ENCODE measurements at regions not wholly inside any gene's neighbourhood (a gene's known extent, or its start where the extent isn't known, plus 50 kb on each side); places are given as distances from the start of the nearest gene placed in this dataset.

DNA sequence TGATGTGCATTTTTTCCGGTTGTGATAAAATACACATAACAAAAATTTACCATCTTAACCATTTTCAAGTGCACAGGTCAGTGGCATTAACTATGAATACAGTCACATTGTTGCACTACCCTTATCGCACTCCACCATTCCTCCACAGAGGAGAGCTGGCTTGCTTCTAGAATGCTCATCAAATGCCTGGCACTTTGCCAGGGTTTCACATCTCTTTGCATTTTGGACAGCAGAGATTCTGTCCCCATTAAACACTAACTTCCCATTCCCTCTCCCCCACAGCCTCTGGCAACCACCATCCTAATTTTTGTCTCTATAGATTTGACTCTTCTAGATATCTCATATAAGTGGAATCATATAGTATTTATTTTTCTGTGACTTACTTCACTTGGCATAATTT, 165.0 kb downstream of the ASB1 start:
- H3K36me3 ChIP-seq (ENCODE audit: control insufficient read depth in 2 of 2, insufficient read depth in 1 of 2, low read length in 2 of 2), result no peaks in the 10 kb centered on the region
- no peak for TF ChIP-seq SP2 (tag by site-specific recombination; IDR thresholded peaks at IDR 0.05)
- no peak for TF ChIP-seq ZNF513 (tag by site-specific recombination; IDR thresholded peaks at IDR 0.05)
- TF ChIP-seq ZNF324 (tag by site-specific recombination; IDR thresholded peaks at IDR 0.05), result no peak
- TF ChIP-seq ZNF26 (tag by site-specific recombination; IDR thresholded peaks at IDR 0.05), result no peak
- TF ChIP-seq ZNF292 (tag by site-specific recombination; IDR thresholded peaks at IDR 0.05; ENCODE audit: borderline replicate concordance, low read depth), result no peak
- no peak for TF ChIP-seq SCRT1 (tag by site-specific recombination; IDR thresholded peaks at IDR 0.05; ENCODE audit: borderline replicate concordance)
- TF ChIP-seq, protein P1, sequence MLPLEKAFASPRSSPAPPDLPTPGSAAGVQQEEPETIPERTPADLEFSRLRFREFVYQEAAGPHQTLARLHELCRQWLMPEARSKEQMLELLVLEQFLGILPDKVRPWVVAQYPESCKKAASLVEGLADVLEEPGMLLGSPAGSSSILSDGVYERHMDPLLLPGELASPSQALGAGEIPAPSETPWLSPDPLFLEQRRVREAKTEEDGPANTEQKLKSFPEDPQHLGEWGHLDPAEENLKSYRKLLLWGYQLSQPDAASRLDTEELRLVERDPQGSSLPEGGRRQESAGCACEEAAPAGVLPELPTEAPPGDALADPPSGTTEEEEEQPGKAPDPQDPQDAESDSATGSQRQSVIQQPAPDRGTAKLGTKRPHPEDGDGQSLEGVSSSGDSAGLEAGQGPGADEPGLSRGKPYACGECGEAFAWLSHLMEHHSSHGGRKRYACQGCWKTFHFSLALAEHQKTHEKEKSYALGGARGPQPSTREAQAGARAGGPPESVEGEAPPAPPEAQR (tag by site-specific recombination; IDR thresholded peaks at IDR 0.05), result no peak
- TF ChIP-seq, protein P2, sequence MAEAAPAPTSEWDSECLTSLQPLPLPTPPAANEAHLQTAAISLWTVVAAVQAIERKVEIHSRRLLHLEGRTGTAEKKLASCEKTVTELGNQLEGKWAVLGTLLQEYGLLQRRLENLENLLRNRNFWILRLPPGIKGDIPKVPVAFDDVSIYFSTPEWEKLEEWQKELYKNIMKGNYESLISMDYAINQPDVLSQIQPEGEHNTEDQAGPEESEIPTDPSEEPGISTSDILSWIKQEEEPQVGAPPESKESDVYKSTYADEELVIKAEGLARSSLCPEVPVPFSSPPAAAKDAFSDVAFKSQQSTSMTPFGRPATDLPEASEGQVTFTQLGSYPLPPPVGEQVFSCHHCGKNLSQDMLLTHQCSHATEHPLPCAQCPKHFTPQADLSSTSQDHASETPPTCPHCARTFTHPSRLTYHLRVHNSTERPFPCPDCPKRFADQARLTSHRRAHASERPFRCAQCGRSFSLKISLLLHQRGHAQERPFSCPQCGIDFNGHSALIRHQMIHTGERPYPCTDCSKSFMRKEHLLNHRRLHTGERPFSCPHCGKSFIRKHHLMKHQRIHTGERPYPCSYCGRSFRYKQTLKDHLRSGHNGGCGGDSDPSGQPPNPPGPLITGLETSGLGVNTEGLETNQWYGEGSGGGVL (tag by site-specific recombination; IDR thresholded peaks at IDR 0.05), result no peak
- TF ChIP-seq ZNF692 (tag by site-specific recombination; IDR thresholded peaks at IDR 0.05), result no peak
- TF ChIP-seq, protein P3, sequence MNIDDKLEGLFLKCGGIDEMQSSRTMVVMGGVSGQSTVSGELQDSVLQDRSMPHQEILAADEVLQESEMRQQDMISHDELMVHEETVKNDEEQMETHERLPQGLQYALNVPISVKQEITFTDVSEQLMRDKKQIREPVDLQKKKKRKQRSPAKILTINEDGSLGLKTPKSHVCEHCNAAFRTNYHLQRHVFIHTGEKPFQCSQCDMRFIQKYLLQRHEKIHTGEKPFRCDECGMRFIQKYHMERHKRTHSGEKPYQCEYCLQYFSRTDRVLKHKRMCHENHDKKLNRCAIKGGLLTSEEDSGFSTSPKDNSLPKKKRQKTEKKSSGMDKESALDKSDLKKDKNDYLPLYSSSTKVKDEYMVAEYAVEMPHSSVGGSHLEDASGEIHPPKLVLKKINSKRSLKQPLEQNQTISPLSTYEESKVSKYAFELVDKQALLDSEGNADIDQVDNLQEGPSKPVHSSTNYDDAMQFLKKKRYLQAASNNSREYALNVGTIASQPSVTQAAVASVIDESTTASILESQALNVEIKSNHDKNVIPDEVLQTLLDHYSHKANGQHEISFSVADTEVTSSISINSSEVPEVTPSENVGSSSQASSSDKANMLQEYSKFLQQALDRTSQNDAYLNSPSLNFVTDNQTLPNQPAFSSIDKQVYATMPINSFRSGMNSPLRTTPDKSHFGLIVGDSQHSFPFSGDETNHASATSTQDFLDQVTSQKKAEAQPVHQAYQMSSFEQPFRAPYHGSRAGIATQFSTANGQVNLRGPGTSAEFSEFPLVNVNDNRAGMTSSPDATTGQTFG (tag by site-specific recombination; IDR thresholded peaks at IDR 0.05; ENCODE audit: borderline replicate concordance), result no peak
- no peaks in the 10 kb centered on the region for H3K4me1 ChIP-seq (ENCODE audit: control insufficient read depth, insufficient read depth, low read length)
- no peaks in the 10 kb centered on the region for H3K9me3 ChIP-seq (ENCODE audit: control insufficient read depth, insufficient read depth, low read depth, low read length)
- H3K4me3 ChIP-seq (ENCODE audit: low read depth, low read length), result no peak overlapping the region
- CTCF ChIA-PET, result interaction anchor here (0.9 kb wide), 1 partner anchor 15 kb away, joined by 3 read pairs; no protein-coding TSS in a partner anchor
- POLR2A ChIA-PET, result no interaction called here
- H3K27ac ChIP-seq (ENCODE audit: extremely low read depth, low read depth, low read length), result no peak overlapping the region

- Histone ChIP-seq H3K4me3 (ENCODE audit: low read depth, low read length) (no peak overlapping the region), H3K27ac (ENCODE audit: extremely low read depth, low read depth, low read length) (no peak overlapping the region), H3K9me3 (ENCODE audit: control insufficient read depth, insufficient read depth, low read depth, low read length) (no peaks in the 10 kb centered on the region), H3K36me3 (ENCODE audit: control insufficient read depth in 2 of 2, insufficient read depth in 1 of 2, low read length in 2 of 2) (no peaks in the 10 kb centered on the region), H3K4me1 (ENCODE audit: control insufficient read depth, insufficient read depth, low read length) (no peaks in the 10 kb centered on the region)
- ChIA-PET POLR2A (no interaction called here), CTCF (no interaction called here)
- TF ChIP-seq ZNF580 (tag by site-specific recombination; IDR thresholded peaks at IDR 0.05) (no peak), ZNF114 (tag by site-specific recombination; IDR thresholded peaks at IDR 0.05) (no peak)
- TF ChIP-seq, protein P4, sequence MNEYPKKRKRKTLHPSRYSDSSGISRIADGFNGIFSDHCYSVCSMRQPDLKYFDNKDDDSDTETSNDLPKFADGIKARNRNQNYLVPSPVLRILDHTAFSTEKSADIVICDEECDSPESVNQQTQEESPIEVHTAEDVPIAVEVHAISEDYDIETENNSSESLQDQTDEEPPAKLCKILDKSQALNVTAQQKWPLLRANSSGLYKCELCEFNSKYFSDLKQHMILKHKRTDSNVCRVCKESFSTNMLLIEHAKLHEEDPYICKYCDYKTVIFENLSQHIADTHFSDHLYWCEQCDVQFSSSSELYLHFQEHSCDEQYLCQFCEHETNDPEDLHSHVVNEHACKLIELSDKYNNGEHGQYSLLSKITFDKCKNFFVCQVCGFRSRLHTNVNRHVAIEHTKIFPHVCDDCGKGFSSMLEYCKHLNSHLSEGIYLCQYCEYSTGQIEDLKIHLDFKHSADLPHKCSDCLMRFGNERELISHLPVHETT (tag by site-specific recombination; IDR thresholded peaks at IDR 0.05), result no peak
- TF ChIP-seq, protein P5, sequence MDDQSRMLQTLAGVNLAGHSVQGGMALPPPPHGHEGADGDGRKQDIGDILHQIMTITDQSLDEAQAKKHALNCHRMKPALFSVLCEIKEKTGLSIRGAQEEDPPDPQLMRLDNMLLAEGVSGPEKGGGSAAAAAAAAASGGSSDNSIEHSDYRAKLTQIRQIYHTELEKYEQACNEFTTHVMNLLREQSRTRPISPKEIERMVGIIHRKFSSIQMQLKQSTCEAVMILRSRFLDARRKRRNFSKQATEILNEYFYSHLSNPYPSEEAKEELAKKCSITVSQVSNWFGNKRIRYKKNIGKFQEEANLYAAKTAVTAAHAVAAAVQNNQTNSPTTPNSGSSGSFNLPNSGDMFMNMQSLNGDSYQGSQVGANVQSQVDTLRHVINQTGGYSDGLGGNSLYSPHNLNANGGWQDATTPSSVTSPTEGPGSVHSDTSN (CRISPR knock-in tag; IDR thresholded peaks at IDR 0.05), result no peak
Measured at GRCh38 chr2:238593236-238593635, 166.5 kb downstream of the ASB1 start.
